ACC112 (cell line): ENCODE measurements at regions not wholly inside any gene's neighbourhood (a gene's known extent, or its start where the extent isn't known, plus 50 kb on each side); places are given as distances from the start of the nearest gene placed in this dataset.
"Not testable (repeated sequence)": the region's sequence is repeated elsewhere in the genome, so short reads cannot be mapped to it uniquely, and the experiment has no call there.

ENCODE experiments used
- H2AFZ ChIP-seq: fragments of 200-600 bp; sonication (generic); one replicate; pipeline ENCODE4 v1.6.0; 2017; ENCODE audit warnings: antibody characterized with exemption, low read length; ENCODE audit not compliant: unreplicated experiment
- H3K27ac ChIP-seq: fragments of 200-600 bp; sonication (generic); 2 replicates; pipeline ENCODE4 v1.5.1; 2014; ENCODE audit warnings: low read depth, mild to moderate bottlenecking, antibody characterized with exemption, low read length, moderate library complexity
- H3K27me3 ChIP-seq: fragments of 200-600 bp; sonication (generic); 2 replicates; pipeline ENCODE4 v1.6.1; 2014; ENCODE audit warnings: mild to moderate bottlenecking, antibody characterized with exemption, low read length, moderate library complexity, mixed read lengths; ENCODE audit not compliant: insufficient read depth
- H3K36me3 ChIP-seq: fragments of 200-600 bp; sonication (generic); 2 replicates; pipeline ENCODE4 v1.6.1; 2016; ENCODE audit warnings: mild to moderate bottlenecking, antibody characterized with exemption, low read length, moderate library complexity, mixed read lengths; ENCODE audit not compliant: insufficient read depth
- H3K4me1 ChIP-seq: fragments of 200-600 bp; sonication (generic); one replicate; pipeline ENCODE4 v1.6.1; 2016; ENCODE audit warnings: low read length, mixed read lengths; ENCODE audit not compliant: insufficient read depth, unreplicated experiment, control insufficient read depth
- H3K4me3 ChIP-seq: fragments of 200-600 bp; sonication (generic); 2 replicates; pipeline ENCODE4 v1.5.1; 2014; ENCODE audit warnings: mild to moderate bottlenecking, low read depth, low read length
- H3K79me2 ChIP-seq: fragments of 200-600 bp; sonication (generic); one replicate; pipeline ENCODE4 v1.6.0; 2016; ENCODE audit warnings: low read length; ENCODE audit not compliant: control insufficient read depth, unreplicated experiment, insufficient read depth

DNA sequence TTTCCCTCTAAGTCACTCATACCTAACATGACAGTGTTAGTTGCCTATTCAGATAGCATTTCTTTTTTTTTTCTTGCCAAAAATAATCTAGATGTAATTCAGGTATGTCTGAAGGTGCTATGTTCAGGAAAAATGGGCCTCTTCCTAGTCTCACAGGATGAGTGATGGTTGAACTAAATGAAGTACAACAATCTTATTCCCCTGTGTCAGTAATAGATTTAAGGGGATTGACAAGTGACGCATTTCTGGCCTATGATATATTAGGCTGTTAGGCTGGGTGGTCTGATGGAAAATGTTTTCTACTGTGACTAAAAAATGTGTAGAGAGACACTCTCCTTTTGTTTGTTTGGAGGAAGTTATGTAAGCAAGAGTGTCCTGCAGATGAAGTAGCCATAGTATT is 878.7 kb upstream of the SLITRK1 start:
- H3K79me2 ChIP-seq = no peaks in the 10 kb centered on the region
- H2AFZ ChIP-seq = no peak overlapping the region
- no peaks in the 10 kb centered on the region for H3K27me3 ChIP-seq
- no peak overlapping the region for H3K4me3 ChIP-seq
- H3K4me1 ChIP-seq = no peaks in the 10 kb centered on the region
- H3K27ac ChIP-seq = no peak overlapping the region
- no peaks in the 10 kb centered on the region for H3K36me3 ChIP-seq

DNA sequence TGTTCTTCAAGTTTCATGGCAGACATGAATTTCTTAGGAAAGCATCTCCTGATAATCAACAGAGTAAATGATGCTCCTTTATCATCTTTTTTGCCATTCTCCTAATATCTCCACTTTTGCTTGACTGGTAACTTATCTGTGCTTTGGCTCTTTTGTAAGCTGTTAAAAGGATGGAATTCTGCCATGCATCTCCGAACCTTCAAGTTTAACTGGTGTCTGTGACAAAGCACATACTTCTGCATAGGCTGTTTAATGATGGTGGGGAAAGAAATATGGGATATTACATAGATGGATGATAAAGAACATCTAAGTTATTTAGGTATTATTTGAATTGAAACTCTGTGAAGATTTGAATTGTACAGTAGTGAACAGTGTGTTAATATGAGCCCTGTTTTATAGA is 866.9 kb upstream of the SLITRK1 start:
- Histone ChIP-seq H3K79me2 (no peaks in the 10 kb centered on the region), H3K4me1 (no peaks in the 10 kb centered on the region), H3K36me3 (no peaks in the 10 kb centered on the region), H2AFZ (no peak overlapping the region), H3K27ac (no peak overlapping the region), H3K4me3 (no peak overlapping the region), H3K27me3 (no peaks in the 10 kb centered on the region)

DNA sequence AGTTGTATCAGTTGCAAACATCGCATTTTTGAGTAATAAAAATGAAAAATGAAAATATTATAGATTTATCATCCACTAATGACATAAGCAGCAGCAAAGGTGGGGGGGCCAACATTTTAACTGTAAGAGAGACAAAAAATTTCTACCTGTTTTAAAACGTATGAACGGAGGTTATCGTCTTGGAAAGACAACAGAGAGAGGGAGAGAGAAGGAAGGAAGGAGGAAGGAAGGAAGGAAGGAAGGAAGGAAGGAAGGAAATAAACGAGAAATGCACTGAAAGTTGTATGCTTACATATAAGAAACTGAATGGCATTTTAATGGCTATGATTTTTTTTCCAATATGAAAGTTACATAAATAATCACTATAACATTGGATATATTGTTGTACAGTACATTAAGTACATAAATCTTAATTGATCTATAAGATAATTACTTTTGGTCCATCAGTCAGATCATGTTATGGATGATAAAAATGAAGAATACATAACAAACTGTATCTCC is 862.8 kb upstream of the SLITRK1 start:
- no peaks in the 10 kb centered on the region for H3K27me3 ChIP-seq
- H3K79me2 ChIP-seq = no peaks in the 10 kb centered on the region
- H3K27ac ChIP-seq = no peak overlapping the region
- H2AFZ ChIP-seq = no peak overlapping the region
- no peaks in the 10 kb centered on the region for H3K4me1 ChIP-seq
- no peaks in the 10 kb centered on the region for H3K36me3 ChIP-seq
- H3K4me3 ChIP-seq = no peak overlapping the region

DNA sequence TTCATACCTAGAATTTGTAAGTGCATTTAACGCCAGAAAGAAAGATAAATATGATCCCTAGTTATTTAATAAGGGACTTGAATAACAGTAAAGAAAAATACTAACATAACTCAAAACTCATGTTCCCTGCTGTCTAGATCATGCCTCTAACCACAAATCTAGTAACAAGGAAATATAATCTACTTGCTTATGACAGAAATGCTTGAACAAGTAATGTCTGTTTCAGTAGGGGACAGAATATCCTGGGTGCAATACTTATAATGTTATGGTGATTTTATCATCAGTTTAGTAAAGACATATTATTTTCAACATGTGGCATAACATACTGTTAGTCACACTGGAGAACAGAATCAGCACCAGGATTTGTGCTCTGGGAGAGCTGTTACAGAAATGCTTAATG is 861.9 kb upstream of the SLITRK1 start:
- Histone ChIP-seq H3K79me2 (no peaks in the 10 kb centered on the region), H3K4me1 (no peaks in the 10 kb centered on the region), H3K27ac (no peak overlapping the region), H2AFZ (no peak overlapping the region), H3K4me3 (no peak overlapping the region), H3K27me3 (no peaks in the 10 kb centered on the region), H3K36me3 (no peaks in the 10 kb centered on the region)

DNA sequence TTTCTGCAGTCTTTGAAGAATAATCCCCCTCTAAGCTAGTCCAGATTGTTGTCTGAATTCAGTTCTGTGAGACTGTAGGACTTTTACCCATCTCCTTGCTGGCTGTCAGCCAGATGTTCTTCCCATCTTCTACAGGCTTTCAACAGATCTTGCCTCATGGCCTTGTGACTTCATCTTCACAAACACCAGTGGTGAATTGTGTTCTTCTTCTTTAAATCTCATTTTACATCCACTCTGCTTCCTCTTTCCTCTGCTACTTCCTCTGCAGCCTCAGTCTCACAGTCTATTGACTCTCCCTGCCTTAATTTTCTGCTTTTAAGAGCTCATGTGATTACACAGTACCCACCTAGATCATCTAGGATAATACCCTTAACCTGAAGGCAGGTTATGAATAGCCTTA is 859.0 kb upstream of the SLITRK1 start:
- no peaks in the 10 kb centered on the region for H3K79me2 ChIP-seq
- H3K27me3 ChIP-seq = no peaks in the 10 kb centered on the region
- H3K36me3 ChIP-seq = no peaks in the 10 kb centered on the region
- no peak overlapping the region for H3K4me3 ChIP-seq
- no peak overlapping the region for H2AFZ ChIP-seq
- no peaks in the 10 kb centered on the region for H3K4me1 ChIP-seq
- H3K27ac ChIP-seq = no peak overlapping the region

DNA sequence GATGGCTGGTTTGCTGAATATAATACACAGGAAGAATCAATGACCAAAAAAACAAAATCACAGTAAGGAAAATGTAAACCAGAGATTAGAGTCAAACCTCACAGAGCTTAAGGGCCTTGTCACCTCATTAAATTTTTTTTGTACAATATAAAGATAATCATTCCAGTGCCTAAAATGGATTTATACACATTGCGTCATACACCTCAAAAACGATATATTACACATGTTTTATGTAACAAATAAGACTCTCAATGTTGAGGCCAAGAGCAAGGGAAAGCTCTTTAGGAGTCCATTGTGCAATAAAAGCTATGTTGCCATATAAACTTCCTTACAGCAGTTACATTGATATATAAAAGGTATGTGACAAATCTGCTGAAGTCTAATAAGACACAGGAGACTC is 856.7 kb upstream of the SLITRK1 start:
- H3K27me3 ChIP-seq = no peaks in the 10 kb centered on the region
- H3K4me1 ChIP-seq = no peaks in the 10 kb centered on the region
- H3K4me3 ChIP-seq = no peak overlapping the region
- no peak overlapping the region for H2AFZ ChIP-seq
- no peaks in the 10 kb centered on the region for H3K79me2 ChIP-seq
- no peaks in the 10 kb centered on the region for H3K36me3 ChIP-seq
- H3K27ac ChIP-seq = no peak overlapping the region

DNA sequence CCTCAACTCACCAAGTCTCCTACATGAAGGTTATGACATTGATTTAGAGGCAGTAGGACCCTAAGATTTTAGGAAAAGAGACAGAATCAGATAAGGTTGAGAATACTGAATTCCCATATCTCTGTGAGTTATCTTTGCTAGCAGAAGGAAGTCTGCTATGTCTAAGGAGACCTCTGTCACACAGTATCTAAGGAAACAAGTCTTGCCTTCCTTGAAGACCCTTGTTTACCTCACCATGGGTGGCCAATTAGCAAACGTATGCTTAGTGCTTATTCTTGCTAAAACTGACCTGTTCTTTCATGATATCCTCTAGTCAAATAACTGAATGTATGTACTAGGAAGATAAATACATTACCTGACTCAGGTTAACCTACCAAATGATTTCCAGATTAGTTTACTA is 855.4 kb upstream of the SLITRK1 start:
- no peak overlapping the region for H2AFZ ChIP-seq
- no peaks in the 10 kb centered on the region for H3K4me1 ChIP-seq
- no peak overlapping the region for H3K4me3 ChIP-seq
- H3K36me3 ChIP-seq = no peaks in the 10 kb centered on the region
- no peak overlapping the region for H3K27ac ChIP-seq
- H3K27me3 ChIP-seq = no peaks in the 10 kb centered on the region
- H3K79me2 ChIP-seq = no peaks in the 10 kb centered on the region

DNA sequence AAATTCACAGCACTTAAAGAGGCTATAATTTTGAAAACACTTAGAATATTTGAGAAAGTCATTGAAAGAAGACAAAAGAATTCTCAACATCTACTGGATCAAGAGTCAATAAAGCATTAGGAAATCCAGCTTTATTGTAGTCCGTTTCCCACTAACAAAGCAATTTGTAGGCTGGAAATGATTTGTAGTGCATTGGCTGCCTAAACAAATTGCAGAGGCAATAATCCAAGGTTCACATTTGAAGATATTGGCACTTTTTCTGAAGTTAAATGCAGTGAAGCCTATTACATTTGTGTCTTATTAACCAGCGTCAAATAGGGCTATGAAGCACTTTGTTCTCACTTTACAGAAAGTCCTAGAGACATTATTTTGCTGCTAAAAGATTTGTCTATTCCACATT is 848.1 kb upstream of the SLITRK1 start:
- no peak overlapping the region for H3K27ac ChIP-seq
- no peaks in the 10 kb centered on the region for H3K79me2 ChIP-seq
- H3K4me1 ChIP-seq = no peaks in the 10 kb centered on the region
- H3K4me3 ChIP-seq = no peak overlapping the region
- H3K27me3 ChIP-seq = no peaks in the 10 kb centered on the region
- H3K36me3 ChIP-seq = no peaks in the 10 kb centered on the region
- no peak overlapping the region for H2AFZ ChIP-seq

DNA sequence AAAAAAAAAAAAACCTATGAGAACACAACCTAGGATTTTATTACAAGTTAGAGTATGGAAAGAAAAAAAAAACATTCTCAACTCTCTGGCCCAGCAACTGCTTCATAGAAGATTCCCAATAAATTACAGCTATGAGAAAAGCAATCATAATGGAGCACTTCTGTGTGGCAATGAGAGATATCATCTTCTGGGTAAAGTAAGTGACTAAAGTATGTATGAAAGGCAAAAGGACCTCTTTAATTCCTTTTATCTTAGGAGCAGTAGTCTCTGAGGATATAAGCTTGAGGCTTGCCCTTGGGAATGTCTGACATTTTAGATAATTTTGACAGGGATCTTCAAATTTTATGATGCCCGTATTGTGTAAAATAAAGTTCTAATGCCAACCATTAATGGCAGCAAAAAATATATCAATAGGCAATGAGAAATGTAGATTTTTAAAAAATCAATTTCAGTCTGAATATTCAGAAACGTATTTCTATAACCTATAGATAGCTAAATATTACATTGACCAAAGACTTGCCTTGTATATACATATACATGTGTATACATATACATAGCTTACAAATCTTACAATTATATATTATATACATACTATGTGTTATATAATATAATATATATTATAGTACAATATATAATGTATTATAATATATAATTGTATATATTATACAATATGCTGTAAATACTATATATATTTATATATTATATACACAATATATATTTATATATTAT is 823.9 kb upstream of the SLITRK1 start:
- Histone ChIP-seq H3K27ac (no peak overlapping the region), H3K4me1 (no peaks in the 10 kb centered on the region), H3K79me2 (no peaks in the 10 kb centered on the region), H3K27me3 (no peaks in the 10 kb centered on the region), H3K4me3 (no peak overlapping the region), H3K36me3 (no peaks in the 10 kb centered on the region), H2AFZ (no peak overlapping the region)

DNA sequence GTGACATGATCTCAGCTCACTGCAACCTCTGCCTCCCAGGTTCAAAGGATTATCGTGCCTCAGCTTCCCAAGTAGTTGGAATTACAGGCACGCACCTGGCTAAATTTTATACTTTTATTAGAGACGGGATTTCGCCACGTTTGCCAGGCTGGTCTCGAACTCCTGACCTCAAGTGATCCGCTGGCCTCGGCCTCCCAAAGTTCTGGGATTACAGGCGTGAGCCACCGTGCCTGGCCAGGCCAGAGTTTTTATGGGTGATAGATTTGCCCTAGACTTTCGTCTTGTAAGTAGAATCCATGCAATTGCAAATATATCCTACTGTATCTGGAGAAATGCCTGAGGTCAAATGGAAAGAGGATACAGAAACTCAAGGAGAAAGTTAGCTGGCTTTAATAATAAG is 819.9 kb upstream of the SLITRK1 start:
- H3K4me3 ChIP-seq = no peak overlapping the region
- H3K79me2 ChIP-seq = no peaks in the 10 kb centered on the region
- no peaks in the 10 kb centered on the region for H3K4me1 ChIP-seq
- H3K36me3 ChIP-seq = no peaks in the 10 kb centered on the region
- H3K27me3 ChIP-seq = no peaks in the 10 kb centered on the region
- H3K27ac ChIP-seq = no peak overlapping the region
- H2AFZ ChIP-seq = no peak overlapping the region

DNA sequence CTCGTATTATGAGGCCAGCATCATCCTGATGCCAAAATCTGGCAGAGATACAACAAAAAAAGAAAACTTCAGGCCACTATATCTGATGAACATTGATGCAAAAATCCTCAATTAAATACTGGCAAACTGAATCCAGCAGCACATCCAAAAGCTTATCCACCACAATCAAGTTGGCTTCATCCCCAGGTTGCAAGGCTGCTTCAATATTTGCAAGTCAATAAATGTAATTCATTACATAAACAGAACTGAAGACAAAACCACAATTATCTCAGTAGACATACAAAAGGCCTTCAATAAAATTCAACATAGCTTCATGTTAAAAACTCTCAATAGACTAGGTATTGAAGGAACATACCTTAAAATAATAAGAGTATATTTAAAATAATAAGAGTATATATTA is 815.3 kb upstream of the SLITRK1 start:
- H3K4me1 ChIP-seq, H3K27ac ChIP-seq, H3K4me3 ChIP-seq, H2AFZ ChIP-seq, H3K79me2 ChIP-seq, H3K36me3 ChIP-seq, H3K27me3 ChIP-seq: not testable (repeated sequence)
